Activated CD8-positive, alpha-beta memory T cell treated with anti-CD3 and anti-CD28 coated beads, Interleukin-2, amount 50 U/mL, for 24 hours (primary cell): ENCODE measurements at regions not wholly inside any gene's neighbourhood (a gene's known extent, or its start where the extent isn't known, plus 50 kb on each side); places are given as distances from the start of the nearest gene placed in this dataset.

Experiments used
- DNase-seq: peaks from one replicate; pipeline ENCODE4 v3.0.0-alpha.2; 2020; ENCODE audit errors: extremely low read depth

DNA sequence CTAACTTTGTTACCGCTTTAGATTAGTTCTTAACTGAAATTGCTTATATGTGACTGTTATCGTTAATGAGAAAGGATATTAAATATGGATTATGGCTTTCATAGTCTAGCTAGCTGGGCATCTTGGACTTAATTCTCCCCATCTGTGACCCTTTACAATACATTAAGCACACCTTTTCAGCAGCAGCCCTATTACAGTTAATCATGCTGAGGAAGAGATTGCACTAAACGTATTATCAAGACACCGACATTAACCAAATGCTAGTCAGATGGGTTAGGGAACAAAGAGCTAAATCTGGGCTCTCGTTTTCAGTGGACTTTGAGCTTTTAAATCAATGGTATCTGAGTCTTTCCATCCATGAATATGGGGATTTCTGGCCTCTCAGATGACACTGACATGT is 447.5 kb upstream of the DCN start:
- DNase-seq = no peak

DNA sequence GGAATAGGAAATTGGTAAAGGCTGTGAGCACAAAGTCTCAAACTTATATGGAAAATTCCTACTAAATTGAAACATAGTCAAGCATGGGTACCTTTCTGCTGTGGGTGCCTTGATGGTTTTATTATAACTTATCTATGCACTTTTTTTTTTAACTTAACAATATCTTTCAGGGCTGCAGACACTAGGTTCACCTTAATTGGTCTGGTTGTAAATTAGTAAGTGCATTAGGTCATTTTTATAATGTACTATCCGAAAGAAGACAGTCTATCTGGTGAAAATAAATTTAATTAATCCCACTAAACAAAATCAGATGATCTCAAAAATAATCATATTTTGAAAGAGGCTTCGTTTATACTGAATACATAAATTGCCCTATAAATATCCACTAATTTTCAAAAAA is 446.8 kb upstream of the DCN start:
- no peak for DNase-seq

DNA sequence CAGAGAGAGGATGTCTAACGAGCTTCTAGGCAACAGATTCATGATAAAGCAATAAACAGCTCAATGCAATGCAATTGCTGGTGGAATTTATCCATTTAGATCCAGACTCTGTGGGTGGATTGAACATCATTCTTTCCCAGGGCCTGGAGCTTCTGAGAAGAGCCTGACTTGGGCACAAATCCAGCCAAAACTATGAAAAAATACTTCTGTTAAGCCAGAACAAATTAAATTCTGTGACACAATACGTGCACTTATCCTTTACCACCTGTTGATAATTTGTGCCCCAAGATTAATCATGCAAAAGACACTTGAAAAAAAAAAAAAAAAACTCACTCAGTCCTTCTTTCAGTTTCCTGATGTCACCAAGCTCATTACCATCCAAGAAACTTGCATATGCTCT is 446.0 kb upstream of the DCN start:
- no peak for DNase-seq

DNA sequence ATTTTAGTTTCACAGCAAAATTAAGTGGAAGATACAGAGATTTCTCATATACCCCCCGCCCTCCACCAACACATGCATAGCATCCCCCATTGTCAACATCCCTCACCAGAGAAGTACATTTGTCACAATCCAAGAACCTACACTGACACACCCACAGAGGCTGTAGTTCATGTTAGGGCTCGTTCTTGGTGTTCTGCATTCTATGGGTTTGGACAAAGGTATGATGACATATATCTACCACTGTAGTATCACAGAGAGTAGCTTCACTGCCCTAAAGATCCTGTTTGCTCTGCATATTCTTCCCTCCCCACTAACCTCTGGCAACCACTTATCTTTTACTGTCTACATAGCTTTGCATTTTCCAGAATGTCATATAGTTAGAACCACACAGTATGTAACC is 444.6 kb upstream of the DCN start:
- no peak for DNase-seq

DNA sequence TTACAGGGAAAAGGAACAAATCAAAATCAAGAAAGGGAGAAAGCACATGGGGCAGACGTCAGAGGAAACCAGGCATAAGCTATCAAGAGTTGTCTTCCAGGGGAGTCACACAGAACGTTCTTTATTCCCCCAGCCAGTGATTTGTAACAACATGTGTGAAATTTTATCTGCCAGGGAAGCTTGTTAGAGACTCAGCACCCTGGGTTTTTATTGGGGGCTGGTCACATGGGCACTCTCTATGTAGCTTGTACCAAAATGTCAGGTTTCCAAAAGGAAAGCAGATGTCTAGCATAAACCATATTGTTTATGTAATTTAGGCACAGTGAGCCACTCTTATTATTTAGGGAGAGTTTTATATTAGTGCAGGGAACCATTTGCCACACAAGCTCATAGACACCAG is 440.4 kb upstream of the DCN start:
- no peak for DNase-seq

DNA sequence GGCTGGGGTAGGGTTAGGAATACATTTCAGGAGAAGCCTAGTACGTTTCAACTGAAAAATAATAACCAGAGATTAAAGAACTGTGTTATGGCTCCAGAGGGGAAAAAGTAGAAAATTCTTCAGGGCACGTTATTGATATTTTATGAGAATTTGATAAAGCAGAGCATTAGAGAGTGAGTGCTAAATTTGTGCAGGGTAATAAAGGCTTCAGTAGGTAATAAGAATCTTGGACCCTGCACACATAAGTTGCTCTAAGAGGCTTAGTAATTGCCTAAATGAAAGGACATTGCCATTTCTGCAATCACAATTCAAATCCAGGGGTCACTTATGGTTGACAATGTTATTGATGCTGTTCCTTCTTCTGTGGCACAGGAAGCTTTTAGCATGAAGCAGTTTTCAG is 439.4 kb upstream of the DCN start:
- no peak for DNase-seq

DNA sequence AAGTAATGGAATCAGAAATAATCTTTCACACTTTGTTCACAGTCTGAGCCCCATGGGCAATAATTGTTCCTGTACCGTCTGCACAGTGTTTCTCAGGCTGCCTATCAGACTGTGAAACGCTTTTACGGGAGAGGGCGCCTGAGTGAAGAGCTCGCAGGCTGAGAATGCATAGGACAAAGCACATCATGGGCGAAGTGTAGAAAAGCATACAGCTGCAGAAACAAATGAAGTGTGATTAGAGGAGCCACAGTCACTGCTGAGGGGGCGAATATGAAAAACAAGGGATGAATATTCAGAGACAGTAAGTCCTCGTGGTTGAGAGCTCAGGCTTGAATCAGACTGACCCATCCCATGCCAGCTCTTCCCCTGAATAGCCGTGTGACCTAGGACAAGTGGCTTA is 438.4 kb upstream of the DCN start:
- DNase-seq = no peak

DNA sequence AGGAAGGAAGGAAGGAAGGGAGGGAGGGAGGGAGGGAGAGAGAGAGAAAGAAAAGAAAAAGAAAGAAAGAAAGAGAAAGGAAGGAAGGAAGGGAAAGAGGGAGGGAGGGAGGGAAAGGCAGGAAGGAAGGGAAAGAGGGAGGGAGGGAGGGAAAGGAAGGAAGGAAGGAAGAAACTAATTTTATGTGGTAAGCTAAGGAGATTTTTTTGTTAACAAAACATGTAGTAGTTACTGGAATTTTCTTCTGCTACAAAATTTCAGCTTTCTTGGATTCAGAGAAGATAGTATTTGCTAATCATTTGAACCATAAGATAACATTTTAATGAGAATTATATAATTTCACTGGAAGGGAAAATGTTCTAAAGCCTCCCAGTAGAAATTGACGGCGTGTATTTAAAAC is 437.8 kb upstream of the DCN start:
- DNase-seq = no peak

DNA sequence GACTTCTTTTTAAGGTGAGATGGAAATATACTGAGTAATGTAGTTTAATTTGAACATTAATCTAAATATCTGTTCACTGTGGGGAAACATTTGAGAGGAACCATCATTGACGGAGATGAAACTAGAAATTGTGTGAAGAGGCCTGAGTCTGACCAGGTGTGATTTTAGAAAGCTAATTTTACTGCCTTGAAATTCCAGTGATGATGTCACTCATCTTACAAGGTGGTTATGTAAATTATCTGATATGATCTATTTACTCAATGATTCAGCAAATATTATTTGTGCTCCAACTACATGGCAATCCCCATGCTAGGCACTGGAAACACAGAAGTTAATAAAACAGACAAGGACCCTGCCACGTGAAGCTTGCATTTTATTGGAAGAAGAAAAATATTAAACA is 435.7 kb upstream of the DCN start:
- no peak for DNase-seq

DNA sequence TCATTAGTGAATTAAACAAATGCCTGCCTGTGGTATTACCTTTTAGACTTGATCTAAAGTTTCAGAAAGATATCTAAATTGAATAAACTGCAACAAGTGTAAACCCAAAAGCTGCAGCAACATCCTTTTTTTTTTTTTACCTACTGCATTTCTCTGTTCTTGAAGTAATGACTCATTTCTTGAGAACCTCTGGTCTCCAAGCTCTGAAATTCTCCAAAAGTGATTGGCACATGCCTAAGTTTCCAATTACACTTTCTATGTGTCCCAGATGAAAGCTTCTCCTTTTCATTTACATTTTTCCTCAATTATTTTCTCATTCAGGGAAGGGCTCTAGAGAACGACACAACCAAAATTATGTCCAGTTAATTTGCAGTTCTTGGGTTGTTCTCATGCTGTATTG is 435.2 kb upstream of the DCN start:
- no peak for DNase-seq

DNA sequence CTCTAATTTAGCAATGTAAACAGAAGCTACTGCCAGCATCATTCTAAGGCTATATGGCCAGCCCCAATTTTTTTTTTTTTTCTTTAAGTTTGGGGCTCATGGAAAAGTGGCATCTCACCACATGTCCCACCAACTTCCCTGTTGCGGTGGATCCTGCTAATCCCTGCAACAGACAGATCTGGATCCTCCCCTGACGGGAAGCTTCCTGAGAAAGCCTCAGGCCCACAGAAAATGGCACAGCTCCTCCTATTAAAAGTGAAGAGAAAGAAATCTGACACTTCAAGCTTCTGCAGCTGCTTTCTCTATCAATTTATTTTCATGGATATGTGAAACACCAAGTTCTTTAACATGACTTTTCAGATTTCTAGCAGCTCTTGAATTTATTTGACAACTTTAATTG is 433.8 kb upstream of the DCN start:
- no peak for DNase-seq

DNA sequence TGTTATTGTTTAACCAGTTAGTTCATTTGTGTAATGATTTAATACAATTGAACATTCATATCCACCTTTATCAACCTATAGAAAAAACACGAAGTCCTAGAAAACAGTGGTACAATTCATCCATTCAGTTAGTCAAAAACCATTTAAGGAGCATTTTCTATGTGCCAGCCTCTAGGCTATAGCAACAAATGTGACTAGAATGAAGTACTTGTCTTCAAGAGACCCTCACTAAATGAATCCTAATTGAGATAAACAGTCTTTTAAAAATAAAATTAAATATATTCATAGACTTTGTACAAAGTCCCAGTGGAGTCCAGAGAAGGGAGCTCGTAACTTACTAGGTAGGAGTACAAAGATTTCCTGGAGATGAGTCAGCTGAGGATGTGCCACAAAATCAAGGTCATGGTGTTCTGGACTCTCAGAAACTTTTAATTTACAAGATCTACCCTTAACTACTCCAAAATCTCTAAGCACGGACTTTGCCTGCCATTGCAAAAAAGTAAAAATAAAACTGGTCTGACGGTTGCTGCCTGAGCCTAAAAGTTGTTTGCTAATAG is 430.7 kb upstream of the DCN start:
- DNase-seq = no peak

DNA sequence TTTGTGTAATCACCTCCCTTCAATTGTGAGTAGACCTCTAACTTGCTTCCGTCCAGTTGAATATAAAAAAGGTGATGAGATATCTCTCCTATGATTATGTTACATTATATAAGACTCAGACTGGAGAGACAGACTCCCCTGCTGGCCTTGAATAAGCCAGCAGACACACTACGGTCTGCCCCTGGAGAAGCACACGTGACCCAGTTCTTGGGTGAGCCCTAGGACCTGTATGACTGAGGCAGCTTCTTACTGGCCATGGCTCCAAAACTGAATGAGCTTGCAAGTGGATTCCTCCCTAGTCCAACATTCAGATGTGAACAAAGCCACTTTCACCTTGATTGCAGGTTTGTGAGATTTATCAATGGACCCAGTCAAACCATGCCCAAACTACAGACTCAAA is 427.9 kb upstream of the DCN start:
- DNase-seq = no peak

DNA sequence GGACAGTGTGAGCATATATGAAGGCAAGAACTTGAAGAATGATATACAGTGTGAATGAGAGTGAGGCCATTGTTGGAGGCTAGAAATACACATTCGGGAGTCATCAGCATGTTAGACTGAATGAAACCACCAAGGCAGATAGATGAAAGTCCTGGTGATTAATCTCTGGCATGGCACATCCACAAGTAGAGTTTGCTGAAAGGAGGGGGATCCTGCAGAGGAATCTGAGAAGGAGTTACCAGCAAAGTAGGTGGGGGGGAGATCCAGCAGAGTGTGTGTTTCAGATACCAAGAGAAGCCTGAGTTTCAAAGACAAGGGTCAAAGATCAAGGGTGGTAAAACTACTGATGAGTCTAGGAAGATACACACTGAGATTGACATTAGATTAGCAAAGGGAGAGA is 426.7 kb upstream of the DCN start:
- no peak for DNase-seq

DNA sequence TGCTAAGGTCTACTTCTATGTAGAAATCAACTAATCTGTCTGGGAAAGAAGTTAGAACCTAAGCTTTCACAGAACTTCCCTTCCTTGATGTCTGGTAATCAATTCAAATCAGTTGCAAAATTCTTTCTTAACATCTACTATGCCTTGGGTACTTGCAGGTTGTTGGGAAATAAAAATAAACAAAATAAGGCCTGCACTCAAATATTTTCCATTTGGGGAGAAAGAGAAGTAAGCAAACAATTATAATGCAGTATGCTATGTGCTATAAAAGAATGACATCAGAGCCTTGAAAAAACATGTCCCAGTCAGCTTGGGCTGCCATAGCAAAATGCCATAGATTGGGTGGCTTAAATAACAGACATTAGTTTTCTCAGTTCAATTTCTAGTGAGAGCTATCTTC is 425.9 kb upstream of the DCN start:
- DNase-seq = no peak

DNA sequence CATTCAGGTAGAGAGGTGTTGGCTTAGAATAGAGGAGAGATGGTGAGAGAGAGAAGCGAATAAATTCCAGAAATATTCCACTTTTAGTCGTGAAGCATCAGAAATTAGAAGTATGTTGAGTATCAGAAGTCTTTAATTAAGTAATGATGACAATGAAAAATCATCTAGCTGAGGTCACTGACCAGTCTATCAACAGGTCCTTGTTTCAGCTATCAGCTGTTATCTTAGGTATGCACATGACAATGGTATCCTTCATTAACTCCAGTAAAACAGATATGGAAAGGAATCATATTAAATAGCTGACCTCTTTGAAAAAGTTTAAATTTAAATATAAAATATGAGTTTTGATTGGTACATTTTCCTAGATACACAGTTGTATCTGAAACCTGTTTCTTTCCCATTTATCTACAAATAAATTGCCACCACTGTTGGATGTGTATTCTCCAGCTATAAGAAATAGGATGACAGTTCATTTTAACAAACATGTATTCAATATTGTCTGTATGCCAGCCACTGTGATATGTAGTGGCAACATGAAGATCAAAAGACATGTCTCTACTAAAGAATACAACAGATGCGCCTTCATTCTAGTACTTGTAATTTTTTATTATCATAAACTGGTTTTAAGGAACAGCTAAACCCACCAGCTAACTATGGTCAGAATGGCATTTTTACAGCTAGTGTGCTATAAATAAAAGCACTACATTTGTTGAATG is 424.2 kb upstream of the DCN start:
- no peak for DNase-seq

DNA sequence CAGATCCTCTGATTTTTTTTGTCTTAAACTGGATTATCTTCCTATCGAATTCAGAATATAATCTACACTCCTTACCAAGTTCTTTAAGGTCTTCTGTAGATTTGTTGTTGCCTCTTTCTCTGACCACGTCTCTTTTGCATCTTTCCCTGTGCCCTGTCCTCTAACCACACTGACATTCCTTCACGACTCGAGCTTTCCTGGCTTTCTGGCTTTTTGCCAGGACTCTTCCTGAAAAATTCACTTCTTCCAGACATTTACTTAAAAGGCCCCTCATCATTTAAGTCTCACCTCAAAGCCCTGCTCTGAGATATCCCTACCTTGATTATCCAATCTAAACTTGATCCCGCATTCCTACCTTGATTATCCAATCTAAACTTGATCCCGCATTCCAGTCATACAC is 422.3 kb upstream of the DCN start:
- DNase-seq = no peak

DNA sequence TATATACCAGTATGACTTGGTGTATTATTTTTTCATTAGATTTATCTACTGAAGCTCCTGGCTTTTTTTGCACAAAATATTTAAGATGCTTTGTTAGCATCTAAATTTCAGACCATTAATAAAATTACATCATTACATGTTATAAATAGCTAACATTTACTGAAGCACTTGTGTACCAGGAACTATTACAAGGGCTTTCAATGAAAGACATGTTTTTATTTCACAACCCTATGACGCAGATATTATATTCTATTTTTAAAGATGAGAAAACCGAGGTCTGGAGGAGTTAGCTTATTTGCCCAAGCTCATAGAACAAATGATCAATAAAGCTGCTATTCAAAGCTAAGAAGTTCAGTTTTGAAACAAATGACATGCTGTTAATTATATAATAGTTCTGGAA is 420.4 kb upstream of the DCN start:
- DNase-seq = no peak

DNA sequence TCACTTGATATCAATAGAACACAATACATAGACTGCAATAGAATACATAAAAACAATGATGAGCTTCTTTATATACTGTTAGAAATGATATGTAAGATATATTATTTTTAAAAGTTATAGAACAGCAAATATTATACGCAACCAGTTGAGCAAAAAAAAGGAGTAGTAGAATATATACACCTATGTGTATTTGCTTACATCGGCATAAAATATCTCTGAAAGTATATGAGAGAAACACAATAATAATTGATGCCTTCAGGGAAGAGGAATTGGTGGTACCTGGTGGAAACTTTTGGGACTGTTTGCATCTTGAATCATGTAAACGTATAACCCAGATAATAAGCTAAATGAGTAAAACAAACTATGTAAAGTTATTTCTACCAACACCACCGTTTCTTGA is 418.4 kb upstream of the DCN start:
- DNase-seq = no peak

DNA sequence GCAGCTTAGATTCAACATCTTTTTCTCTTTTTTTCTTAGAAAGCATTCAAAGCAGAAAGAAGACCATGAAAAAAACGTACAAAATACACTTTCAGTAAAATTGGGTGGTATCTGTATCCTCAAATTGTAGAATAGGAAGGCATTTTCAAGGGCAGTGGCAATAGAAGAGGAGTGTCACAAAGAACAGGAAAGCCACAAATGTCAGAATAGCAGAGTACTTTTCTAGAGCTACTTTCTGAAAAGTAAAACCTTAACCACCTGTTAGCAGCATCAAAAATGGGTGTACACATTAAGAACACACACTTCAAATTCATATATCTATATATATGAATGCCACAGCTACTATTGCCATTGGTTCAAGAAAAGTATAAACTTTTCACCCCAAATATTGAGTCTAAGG is 412.1 kb upstream of the DCN start:
- DNase-seq = no peak

DNA sequence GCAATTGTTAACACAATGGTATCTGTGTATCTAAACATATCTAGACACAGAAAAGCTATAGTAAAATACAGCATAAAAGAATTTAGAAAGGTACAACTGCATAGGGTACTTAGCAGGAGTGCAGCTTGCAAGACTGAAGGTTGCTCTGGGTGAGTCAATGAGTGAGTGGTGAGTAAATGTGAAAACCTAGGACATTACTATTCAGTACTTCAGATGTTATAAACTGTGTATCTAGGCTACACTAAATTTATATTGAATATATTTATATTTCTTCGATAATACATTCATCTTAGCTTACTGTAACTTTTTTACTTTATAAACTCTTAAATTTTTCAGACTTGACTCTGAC is 409.0 kb upstream of the DCN start:
- no peak for DNase-seq

DNA sequence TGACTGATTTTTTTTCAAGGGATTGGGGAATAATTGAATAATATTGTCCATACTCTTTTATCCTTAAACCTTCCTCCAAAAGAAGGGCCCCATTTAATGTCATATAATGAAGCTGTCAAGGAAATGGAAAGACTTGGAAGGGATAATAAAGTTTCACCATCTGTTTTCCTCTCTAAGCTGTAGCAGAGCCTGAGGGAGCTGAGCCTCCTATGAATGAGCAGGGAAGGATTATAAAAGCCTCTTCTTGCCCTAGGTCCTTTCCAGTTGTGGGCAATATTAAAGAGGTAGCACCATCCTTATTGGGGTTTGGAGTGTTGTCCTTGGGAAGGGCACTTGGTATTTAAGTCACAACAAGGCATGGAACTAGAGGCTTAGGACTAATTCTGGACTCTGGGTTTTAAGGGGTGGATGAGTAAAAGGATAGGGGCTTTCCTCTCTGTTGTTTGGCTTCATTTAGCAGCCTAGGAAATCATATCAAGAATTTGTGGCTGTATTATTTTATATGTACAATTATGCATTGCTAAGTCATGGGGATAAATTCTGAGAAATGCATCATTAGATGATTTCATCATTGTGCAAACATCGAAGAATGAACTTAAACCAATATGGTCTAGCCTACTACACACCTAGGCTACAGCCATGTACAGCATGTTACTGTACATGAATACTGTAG is 408.5 kb upstream of the DCN start:
- DNase-seq = no peak

DNA sequence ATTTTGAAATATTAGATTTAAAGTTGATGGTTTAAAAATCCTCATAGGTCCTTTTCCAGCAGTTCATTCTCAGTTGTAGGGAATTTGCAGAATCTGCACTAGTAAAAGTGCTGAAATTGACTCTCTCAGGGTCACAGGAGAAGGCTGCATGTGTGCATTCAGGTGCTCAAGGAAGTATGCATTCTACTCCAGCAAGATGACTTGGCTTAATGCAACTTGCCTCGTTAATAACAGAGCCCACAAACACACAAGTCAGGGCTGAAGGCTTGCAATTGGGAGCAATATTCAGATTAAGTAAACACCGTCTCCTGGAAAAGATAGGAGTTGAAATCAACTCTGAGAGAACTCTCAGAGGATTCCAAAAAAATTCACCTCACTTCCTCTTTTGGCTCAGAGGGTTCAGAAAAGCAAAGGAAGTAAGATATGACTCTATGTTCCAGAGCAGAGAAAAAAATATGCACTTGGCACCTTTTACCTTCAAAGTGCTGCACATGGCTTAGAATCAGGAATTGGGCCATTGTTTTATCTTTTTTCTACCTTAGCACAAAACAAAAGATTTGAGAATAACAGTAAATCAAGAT is 406.3 kb upstream of the DCN start:
- no peak for DNase-seq
